HG02678 (cell line): ENCODE measurements at regions not wholly inside any gene's neighbourhood (a gene's known extent, or its start where the extent isn't known, plus 50 kb on each side); places are given as distances from the start of the nearest gene placed in this dataset.

ENCODE experiments used
- ATAC-seq: cut with Tn5 transposase; IDR thresholded peaks from one replicate; pipeline ENCODE4 v1.9.1; 2021; ENCODE audit warnings: mild to moderate bottlenecking, moderate library complexity; ENCODE audit not compliant: unreplicated experiment

DNA sequence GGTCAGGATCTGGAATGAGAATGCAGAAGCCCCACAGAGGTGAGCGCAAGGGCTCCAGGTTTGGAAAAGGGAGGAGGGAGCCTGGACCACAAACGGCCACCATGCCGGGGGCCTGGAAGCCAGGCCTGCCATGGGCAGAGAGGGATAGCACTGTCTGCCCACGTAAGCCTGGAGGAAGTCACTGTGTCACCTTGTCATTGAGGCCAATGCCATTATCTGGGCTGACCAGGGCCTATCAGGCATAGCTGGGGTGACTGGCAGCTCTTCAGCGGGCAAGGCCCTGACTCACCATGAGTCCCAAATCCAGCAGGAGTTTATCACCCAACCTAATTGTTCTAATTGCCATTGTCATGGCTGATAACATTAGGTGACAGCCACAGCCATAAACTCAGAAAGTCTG lies 84.6 kb downstream of the MATN1 start:
- ATAC-seq: no peak

DNA sequence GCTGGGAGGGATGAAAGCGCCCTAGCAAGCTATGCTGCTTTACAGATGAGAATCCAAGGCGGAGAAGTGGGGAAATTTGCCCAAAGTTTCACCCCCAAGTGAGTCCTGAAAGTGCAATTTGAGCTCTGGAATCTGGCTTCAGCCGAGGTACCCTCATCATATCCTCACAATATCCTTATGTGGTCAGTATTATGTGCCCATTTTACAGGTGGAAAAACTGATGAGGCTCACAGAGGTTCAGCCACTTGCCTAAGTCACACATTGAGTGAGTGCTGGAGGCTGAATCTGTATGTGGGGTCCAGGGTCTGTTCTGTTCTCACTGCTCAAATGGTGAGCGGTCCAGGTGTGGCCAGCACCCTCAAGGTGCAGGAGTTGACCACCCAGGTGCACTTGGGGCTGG lies 85.3 kb downstream of the MATN1 start:
- ATAC-seq: no peak

DNA sequence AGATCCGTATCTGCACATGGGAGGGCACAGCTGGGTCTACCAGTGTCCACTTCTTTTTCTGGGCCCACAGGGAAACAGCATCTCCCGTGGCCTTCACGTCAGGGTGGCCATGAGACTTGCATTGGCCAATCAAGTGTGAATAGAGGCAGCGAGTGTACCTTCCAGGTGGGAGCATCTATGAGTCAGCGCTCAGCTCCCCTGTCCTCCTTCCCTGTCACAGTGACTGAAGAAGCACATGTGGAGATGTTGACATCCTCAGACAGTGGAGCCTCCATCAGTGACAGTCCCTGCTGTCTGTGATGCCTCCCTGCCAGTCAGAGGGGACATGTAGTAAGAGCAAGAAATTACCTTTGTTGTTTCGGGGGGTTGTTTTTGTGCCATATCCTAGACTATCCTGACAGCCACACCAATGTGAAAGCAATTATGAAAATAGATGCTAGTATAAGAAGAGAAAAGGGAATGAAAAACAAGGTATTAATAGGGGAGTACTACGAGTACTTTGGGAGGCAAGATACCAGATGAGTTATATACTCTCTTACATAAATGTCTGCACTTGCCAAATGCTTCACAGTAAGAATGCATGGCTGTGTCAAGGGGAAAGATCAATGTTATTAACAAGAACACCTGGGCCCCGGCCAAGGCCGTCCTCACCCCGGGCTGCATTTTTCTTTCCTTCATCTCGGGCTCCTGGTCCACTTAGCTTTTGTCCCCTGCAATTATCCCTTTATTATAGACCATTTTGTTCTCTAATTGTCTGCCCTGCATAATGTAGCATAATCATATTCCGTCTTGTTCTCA lies 86.0 kb downstream of the MATN1 start:
- ATAC-seq: no peak

DNA sequence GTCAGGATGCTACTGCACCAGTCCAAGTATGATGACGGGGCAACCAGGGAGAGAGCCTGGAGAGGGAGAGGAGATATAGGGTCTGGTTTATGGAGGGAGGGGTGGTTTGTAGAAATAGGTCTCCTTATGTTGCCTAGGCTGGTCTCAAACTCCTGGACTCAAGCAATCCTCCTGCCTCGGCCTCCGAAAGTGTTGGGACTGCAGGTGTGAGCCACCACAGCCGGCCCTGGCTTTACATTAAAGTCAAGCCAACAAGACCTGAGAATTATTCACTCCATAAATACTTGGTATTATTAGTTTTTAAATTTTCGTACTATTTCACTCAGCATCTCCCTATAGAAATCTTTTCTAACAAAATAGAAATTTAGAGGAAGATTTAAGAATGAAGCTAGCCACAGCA lies 86.8 kb downstream of the MATN1 start:
- ATAC-seq: no peak

DNA sequence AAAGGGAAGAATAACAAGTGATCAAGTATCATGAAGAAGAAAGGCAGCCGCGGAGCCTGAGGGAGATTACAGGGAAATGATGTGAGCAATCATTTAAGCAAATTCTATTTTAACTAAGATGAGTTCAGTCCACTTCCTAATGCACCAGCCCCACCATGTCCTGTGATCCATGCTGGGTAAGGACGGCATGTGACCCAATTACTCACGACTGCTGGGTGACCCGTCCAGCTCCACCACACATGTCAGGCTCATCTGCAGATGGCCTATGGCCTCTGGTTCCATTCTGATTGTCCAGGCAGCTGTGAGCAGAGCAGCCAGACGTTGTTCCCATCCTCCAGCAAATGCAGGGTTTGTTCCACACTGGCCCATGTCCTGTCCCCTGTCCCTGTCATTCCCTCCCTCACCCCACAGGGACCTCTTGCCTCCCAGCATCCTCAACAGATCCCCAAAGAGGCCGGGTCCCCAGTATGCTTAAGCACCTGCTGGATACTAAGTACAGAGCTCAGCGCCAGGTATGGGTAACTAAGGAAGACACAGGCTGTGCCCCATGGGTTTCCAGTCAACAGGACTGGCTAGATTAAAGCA lies 87.9 kb downstream of the MATN1 start:
- ATAC-seq: no peak

DNA sequence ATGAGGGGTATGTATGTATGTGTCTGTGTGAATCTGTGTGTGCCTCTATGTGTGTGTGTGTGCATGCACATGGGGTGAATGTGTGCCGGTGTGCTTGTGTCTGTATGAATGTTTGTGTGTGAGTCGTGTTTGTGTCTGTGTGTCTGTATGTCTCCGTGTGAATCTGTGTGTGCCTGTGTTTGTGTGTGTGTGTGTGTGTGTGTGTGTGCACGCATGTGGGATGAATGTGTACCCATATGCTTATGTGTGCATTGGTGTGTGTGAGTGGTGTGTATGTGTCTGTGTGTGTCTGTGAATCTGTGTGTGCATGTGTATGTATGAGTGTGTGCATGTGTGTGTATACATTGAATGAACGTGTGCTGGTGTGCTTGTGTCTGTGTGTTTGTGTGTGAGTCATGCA lies 88.9 kb downstream of the MATN1 start:
- no peak for ATAC-seq

DNA sequence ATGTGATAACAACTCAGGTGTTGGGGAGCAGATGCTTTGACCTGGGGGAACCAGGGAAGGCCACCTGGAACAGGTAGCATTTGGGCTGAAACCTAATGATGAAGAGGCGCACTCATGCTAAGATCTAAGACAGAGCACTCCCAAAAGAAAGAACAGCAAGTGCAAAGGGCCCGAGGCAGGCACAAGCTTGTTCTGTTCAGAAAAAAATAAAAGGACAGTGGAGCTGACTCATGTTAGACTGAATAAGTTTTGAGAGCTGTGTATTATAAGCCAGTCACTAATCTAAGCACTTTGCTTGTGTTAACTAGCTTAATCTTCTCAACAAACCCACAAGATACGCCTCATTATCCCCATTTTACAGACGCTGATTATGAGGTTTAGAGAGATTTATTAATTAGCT lies 90.1 kb downstream of the MATN1 start:
- no peak for ATAC-seq

DNA sequence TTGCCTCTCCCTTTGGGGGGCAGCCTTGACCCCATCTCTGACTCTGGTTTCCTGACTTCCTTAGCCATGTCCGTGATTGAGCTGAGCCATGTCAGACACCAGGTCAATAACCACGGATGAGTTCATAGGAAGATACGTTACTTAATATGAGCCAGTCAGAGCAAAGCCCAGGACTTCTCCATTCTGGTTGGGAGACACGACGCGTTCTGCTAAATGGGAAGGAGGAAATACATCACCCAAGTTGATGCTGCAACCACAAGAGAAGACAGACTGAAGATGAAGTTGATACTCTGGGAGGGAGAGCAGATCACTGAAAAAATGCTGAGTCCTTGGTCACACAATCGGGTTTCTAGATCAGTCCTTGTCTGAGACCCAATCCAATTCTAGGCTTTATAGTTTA lies 90.9 kb downstream of the MATN1 start:
- no peak for ATAC-seq

DNA sequence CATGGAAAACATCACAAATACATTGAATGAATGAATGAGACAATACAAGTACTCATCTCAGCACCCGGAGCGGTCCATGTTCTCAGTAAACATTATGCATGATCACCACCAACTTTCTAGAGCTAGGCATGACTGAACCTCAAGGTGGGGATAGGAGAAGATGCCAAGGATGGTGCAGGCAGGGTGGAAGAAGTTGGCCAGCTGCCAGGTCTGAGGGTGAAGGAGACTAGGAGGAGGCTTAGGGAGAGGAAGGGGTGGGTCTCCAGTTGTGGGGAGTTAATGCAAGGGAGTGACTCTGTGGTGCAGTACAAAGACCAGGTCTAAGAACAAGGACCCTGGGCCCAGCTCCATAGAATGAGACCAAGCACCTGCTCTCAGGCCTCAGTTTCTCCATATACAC lies 91.7 kb downstream of the MATN1 start:
- ATAC-seq: no peak

DNA sequence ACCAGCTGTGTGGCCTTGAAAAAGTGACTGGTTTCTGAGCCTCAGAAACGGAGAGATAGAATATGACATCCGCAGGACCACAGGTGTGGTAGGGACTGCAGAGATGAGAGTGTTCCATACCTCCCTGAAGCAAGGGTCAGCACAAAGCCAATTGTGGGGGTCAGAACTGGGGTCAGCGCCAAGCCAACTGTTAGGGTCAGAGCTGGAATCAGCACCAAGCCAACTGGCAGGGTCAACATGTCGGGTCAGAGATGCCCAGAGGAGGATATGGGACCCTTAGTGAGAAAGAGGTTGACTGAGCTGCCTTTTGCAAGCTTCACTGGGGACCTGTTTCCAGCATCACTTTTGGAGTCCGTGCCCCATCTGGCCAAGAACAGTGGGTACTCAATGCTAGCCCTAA lies 93.9 kb downstream of the MATN1 start:
- no peak for ATAC-seq

DNA sequence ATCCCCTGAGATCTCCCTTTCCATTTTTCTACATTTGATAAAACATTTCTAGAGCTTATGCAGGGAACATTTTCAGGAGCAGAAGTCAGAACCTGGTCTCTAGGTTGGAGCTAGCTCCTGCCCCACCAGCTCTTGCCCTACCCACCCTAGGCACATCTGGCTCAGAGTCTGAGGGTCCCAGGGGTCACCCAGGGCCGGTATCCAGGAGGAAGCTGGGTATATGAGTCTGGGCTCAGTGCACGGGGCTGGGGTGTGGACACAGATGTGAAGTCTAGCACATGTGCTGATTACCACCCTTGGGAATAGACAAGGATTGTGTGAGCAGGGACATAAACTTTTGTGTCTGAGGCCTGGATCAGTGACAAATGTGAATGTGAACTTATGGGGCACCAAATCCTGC lies 95.4 kb downstream of the MATN1 start:
- ATAC-seq: no peak

DNA sequence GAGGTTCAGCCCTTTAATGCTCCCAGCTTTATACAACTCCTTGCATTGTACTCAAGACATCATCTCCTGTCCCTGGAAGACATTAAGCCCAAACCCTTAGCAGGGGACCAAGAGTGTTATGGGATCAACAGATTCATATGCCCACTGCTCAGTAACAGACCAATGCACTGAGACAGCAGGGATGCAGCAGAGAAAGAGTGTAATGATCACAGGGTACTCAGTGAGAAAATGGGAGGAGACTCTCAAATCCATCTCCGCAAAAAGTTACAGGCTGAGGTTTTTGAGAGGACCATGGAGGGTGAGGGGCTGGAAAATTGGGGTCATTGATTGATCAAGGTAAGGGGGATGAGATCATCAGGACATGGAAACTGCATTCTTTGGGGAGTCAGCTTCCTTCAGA lies 96.2 kb downstream of the MATN1 start:
- no peak for ATAC-seq

DNA sequence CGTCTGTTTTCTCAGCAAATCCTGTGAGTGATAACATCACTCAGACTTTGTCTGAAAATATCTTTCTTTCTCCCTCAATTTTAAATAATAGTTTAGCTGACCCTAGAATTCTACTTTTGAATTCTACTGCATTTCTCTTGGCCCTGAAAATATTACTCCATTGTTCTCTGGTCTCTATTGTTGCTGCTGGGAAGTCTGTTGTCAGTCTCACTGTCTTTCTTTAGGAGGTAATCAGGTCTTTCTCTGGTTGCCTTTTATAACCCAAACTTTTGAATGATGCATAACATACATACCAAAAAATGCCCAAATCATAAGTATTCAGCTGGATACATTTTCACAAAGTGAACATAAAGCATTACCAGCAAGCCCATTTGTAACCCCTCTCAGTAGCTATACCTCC lies 100.0 kb downstream of the MATN1 start:
- no peak for ATAC-seq

DNA sequence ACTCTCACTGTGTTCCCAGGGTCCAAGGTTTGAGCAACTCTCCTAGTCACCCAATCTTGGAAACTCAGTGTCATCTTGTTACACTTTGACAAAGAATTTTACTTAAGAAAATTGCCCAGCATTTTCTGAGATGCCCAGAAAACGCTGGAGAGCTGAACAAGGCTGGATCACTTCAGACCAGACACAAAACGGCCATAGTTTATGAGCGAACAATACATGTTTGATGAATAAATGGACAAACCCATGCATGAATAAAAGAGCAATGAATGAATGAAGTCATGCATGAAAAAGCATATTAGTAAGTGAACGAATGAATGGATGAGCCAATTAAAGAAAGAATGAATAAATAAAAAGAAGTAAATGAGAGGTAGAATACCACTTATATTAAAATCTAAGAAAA lies 103.8 kb downstream of the MATN1 start:
- ATAC-seq: no peak

DNA sequence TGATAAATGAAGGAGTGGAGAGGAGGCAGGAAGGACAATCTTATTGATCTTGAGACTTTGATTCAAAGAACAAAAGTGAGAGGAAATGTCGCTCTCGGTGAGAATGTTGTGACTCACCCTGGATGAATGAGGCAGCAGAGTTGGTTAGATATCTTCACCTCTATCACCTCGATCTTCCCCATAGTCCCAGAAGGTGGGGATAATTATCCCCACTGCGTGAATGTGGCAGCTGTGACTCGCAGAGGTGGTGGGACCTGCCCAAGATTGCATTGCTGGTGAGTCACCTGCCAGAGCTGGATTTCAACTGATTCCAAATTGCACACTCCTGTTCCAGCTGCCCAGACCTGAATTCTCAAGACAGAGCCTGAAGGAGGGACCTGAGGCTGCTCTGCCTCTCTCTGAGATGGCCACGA lies 105.0 kb downstream of the MATN1 start:
- no peak for ATAC-seq

DNA sequence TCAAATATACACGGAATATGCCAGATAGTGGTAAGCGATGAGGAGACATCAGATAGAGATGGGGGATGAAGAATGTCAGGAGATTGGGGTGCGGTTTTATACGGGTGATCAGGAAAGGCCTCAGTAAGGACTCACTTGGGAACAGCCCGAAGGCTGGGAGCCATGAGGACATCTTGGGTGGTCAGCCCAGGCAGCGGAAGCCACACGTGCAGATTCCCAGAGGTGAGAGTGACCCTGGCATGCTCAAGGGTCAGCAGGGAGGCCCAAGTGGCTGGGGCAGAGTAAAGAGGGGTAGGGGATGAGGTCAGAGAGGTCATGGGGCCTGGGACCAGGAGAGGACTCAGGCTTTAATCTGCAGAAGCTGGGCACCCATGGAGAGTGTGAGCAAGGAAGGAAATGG lies 106.6 kb downstream of the MATN1 start:
- no peak for ATAC-seq

DNA sequence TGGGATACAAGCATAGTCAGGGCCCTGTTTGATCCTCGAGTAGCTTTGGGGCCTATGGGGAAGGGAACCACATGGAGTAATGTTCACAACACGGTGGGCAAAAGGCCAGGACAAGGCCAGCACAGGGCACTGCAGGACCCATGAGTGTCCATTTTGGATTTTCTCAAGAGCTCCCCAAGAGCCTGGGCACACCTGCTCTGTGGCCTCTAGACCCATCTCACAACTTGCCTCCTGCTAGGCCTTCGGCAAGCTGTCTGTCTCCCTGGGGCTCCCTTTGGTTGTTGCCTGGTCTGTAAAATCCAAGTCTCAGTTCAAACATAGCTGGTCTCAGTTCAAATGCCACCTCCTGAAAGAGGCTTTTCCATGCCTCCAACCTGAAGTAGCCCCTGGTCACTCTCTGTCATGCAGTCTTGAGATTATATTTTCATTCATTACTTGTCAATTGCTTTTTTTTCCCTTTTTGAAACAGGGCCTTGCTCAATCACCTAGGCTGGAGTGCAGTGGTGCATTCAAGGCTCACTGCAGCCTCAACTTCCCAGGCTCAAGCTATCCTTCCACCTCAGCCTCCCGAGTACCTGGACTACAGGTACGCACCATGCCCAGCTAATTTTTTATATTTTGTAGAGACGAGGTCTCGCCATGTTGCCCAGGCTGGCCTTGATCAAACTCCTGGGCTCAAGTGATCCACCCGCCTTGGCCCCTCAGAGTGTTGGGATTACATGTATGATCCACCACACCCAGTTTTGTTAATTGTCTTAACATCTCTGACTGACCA lies 107.4 kb downstream of the MATN1 start:
- ATAC-seq: no peak

DNA sequence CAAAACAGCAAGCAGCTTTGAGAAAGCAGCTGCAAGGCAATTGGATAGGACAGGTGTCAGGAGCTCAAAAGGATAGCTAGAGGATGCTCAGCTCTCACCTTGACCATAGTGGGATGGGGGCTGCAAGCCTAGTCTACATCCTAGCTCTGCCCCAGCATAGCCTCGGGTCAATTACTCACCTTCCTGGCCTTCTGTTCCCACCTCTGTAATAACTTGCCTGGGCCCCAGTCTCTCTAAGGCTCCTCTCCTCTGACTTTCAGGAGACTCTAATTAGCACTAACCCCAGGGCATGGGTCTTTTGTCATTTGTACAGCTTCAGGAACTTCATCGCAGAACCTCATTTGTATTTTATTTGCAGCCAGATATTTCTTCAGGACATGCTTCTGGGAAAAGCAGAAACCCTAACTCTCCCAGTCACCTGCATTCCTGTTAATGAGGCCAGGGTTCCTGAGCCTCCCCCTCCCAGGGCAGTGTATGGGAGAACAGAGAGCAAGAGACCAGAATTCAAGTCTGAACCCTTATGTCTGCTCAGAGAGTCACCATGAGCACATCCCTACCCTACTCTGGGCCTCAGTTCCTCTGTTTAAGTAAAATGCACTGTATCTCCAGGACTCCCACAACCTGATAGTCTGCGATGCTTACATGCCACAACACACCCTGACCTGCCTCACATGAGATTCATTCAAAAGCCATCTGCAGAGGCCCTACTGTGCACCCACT lies 108.1 kb downstream of the MATN1 start:
- no peak for ATAC-seq

DNA sequence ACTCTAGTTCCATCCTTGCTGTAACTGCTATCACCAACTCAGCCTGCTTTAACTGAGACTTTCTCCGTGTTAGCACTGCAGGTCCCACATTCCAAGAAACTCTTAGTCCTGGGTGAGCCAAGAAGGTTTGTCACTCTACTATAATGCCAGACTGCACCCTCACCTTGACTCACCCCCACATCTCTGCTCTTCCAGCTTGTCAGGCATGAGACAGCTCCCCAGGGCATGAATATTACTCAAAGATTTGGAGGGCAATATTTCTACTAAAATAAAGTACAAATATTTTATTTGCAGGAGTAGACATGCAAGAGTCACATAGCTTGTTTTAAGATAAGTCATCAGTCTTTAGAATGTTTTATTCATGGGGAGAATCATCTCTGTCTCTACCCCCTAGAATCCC lies 110.2 kb downstream of the MATN1 start:
- no peak for ATAC-seq

DNA sequence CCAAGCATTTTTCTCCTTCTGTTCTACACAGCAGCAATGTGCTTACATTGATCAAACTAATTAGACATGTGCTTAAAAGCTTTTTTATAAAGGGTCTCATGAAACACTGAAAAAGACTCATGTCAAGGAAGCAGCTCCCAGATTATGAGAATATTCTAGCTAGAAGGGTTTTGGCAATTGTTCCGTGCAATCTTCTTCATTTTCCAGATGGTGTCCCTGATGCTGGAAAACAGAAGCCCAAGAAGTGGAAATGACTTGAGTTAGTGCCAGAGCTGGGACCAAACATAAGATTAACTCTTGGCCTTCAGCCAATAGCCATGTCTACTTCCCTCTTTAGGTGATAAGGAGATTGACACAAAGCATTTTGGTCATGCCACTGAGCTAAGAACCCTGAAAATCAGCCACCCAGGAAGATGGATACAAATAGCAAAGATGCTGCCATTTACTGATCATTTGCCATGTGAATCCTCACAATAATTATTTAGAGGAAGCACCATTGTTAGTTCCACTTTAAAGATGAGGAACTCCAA lies 110.8 kb downstream of the MATN1 start:
- ATAC-seq: no peak

DNA sequence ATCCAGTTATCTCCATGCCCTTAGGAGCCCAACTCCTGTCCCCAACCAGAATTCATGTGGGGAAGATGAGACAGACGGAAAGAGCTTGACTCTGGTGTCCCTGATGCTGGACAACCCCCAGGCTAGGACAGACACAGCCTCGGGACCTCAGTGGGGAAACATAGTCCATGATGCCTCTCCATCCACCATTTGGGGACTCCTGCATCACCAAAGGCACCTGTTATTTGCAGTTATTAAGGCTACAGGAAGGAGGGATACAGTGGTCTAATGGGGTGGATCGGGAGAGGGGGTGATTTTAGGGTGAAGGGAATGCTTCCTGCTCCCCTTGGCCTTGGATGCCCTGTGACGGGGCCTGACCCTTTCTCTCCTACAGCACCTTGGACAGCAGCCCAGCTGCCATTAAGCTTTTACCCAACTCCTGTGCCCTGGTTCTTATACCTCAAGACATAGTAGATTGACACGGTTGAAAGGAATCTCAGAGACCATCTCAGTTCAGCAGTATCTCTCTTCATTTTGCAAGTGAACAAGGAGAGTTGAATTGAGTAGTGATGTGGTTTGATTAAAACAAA lies 111.6 kb downstream of the MATN1 start:
- no peak for ATAC-seq
